T47D (cell line): ENCODE measurements at regions not wholly inside any gene's neighbourhood (a gene's known extent, or its start where the extent isn't known, plus 50 kb on each side); places are given as distances from the start of the nearest gene placed in this dataset.
A peak's percentile ranks its signal among the peaks of the same experiment; 100 is the strongest.

Experiments
- DNase-seq, 2 experiments: peaks; one replicate each; pipeline versions ENCODE4 v3.0.0 to v3.0.0-alpha.2; 2011 to 2012; ENCODE audit warnings: low read depth in 1 of 2, low spot score in 1 of 2
- JUND ChIP-seq: IDR thresholded peaks from 2 replicates; pipeline ENCODE4 v1.6.1; 2012; ENCODE audit warnings: low read depth
- in situ Hi-C: cut with HindIII; loops from 2 replicates; pipeline ENCODE4 v1.10.0; 2016; ENCODE audit warnings: low sequenced_read_pairs, low pct_unique_long_range_greater_than_20kb

DNA sequence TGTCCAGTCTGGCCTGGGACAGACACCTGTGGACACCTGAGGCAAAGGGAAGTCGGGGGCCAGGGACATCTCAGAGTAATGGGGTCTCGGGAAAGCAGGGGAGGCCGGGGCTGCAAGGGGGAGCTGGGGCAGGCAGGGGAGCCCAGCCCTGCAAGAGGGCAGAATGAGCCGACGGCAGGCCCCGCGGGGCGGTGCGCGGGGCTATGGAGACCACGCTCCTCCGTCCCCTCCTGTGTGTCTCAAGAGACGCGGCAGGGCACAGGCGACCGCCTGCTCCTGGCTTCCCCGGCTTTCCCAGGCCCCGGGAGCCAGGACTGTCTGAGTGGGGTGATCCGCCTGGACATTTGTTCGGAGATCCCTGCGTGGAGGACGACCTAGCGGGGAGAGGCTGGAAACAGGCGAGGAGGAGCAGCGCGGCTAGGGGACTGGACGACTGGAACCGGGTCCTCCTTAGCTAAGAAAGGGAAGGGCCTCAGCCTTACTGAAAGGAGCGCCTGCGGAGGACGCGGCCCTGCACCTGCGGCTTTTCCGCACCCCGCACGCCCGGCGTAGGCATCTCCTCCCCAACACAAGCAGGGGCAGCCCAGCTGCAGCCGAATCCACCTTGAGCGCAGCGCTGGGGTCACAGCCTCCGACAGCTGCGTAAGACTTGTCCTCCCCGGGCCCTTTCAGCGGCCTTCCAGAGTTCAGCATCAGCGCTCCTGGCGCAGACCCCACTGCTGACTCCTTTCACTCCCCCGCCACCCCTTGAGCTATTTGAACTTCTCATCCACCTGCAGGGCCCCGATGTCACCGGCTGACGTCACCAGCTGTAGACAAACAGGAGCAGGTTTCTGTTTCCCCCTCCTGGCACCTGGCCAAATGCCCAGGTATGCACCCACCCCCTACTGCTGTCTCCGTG, 176.4 kb downstream of the ZNF248 start:
- no peak for TF ChIP-seq JUND
- DNase-seq, result no peak
- in situ Hi-C loops, result no loop called here

DNA sequence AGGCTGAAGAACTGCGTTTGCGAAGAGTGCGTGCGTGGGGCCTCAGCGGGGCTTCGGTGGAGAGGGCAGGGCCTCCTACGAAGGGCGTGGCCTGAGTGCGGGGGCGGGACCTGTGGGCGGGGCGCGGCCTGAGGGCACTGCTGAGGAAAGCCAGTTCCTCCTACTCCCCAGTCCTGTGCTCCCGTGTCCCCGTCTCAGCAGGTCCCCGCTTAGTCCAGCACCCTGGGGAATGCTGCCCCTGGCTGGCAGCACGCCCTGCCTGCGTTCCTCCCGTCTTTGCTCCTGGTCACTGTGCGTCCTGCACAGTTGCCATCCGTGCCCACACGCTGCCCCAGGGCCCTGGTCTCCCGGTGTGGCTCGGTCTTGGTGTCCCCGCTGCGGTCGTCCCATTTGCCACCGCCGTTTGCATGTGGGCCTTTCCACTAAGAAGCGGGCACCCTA, 177.1 kb downstream of the ZNF248 start:
- no peak for DNase-seq
- in situ Hi-C loops, result no loop called here
- TF ChIP-seq JUND, result no peak

DNA sequence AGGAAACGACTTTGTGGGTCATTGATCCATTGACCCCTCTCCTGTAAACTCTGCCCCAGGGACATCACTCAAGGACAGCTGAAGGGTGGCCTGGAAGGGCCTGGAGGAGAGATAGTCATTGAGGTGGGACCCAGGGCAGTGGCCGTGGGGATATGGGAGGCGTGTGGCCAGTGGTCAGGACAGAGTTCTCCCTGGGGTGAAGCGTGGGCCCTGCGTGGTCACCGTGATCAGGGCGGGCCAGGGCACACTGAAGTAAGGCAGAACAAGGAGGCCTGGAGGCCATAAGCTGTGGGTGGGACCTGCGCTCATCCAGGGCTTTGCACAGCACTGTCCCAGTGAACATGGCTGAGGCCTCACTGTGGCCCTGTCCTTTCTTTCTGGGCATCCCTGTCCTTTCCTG, 177.9 kb downstream of the ZNF248 start:
- in situ Hi-C loops, result no loop called here
- TF ChIP-seq JUND, result no peak

DNA sequence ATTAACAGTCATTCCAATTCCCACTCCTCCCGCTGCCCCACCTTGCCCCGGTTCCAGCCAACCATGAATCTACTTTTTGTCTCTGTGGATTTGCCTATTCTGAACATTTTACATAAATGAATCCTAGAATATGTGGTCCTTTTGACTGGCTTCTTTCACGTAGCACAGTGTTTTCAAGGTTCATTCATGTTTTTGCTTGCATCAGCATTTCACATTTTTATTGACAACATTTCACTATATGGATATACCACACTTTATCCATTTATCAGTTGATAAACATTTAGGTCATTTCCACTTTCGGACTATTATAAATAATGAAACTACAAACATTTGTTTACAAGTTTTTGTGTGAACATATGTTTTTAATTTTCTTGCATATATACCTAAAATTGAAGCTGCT, 182.0 kb downstream of the ZNF248 start:
- DNase-seq, result no peak
- TF ChIP-seq JUND, result no peak
- in situ Hi-C loops, result no loop called here

More for the DNA sequence above, 177.9 kb downstream of the ZNF248 start:
- no peak for DNase-seq

DNA sequence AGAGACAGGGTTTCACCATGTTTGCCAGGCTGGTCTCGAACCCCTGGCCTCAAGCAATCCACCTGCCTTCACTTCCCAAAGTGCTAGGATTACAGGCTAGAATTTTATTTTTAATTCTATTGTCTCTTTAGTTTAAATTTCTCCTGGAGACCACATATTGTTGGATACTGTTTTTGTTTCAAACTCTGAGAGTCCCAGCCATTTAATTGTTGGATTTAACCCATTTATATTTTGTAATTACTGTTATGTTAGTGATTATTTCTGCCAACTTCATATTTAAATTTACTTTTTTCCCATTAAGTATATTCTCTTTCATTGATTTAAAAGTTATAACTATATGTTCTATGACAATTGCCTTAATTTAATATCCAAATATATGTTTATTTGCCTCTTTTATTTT, 185.6 kb downstream of the ZNF248 start:
- TF ChIP-seq JUND, result no peak
- in situ Hi-C loops, result no loop called here
- DNase-seq, result no peak

DNA sequence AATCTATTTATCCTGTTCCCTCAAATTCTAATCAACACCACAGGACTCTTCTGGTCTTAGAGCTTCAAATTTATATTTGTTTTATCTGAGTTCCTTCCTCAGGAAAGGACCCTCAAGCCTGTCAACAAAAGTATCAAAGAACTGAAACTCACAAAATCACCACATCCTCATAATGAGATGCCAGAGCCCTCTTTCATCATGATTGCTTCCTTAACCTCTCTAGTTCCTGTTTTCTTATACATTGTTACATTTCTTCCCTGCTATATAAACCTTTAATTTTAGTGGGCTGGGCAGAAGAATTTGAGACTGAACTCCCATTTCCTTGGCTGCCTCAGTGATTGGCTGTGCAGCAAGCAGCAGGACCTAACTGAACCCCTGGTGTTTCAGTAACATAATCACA, 189.7 kb downstream of the ZNF248 start:
- in situ Hi-C loops, result no loop called here
- no peak for TF ChIP-seq JUND
- DNase-seq, result no peak

DNA sequence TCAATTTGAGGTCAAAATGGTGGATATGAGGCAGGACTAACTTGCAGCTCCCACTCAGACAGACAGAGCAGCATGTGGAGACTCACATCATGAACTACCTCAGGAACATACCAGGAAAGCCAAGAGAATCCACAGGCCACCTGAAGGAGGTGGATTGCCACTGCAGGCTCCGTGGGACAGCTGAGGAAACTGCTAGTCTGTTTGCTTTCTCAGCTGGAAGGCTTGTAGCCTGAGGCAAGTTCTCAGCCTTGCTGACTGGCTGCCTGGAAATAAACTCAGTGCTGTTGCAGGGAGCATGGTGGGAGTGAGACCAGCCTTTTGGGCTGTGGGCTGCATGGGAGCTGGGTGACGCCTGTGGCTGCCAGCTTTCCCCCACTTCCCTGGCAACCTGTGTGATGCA, 202.9 kb downstream of the ZNF248 start:
- peak in 1 of 2 experiments; percentile 72 for DNase-seq
- in situ Hi-C loops, result no loop called here
- TF ChIP-seq JUND, result no peak

DNA sequence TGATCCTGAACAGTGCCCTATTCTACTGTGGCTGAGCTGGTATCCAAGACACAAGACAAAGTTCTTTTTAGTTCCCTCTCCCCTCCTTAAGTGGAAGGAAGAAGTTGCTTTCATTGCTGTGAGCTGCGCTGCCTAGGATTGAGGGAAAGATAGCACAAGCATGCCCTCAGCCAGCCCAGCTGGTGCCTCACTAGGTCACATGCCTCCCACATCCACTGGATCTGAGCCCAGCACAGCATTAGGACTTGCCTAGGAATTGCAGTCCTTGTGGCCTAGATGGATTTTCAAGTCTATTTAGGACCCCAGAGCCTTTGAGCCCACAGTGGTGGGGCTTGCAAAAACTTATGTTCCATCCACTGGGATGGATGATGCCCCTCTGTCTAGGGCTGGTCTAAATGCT, 214.2 kb downstream of the ZNF248 start:
- TF ChIP-seq JUND, result no peak
- no peak for DNase-seq
- in situ Hi-C loops, result no loop called here

DNA sequence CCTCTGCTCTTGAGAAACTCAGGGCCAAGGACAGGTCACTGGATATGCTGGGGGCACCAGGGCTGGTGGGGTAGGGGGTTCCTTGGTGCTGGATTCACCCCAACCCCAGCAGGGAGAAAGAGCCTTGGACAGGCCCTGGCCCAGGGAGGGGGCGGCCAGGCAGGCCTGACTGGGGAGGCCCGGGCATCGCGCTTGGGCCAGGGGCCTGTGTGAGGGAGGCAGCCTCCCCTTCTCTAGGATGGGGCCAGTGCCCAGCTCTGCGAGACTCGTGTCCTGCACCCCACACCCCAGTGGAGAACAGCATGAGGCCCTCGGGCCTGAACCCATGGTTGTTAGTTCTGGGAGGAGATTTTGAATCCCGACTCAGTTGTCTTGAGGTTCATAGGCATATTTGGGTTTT, 217.1 kb downstream of the ZNF248 start:
- no peak for TF ChIP-seq JUND
- in situ Hi-C loops, result no loop called here
- DNase-seq, result no peak

DNA sequence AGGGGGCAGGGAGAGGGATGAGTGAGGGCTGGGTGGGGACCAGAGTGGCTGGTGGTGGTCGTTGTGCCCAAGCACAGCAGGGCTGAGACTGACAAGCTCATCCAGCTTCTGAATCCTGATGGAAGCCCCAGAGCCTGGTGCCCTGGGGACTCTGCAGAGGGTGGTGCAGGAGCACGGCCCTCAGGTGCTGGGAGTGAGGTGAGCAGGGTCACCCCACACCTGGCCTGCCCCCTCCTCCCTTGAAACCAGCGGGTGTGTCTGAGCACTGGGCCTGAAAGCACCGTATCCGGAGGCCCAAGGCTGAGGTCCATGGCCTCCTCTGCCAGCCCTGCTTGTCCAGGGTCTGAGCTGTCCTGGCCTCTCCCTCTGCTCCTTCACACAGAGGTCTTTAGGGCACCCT, 218.2 kb downstream of the ZNF248 start:
- in situ Hi-C loops, result no loop called here
- TF ChIP-seq JUND, result no peak
- DNase-seq, result no peak

DNA sequence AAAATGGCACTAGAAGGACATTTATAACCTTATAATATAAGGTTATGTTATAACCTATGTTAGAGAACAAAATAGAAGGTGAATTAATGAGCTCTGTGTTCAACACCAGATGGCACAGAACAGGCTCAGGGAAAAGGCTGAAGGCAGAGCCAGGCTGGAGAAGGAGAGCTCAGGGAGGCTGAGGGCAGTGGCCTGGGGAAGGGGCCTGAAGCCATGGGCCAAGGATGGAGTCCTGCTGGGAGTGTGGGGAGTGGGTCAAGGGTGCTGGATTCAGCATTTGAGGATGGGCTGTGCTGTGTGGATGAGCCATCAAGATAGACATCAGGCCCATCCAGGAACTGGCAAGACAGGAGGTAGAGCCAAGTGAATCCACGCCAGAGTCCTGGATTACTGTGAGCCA, 218.8 kb downstream of the ZNF248 start:
- in situ Hi-C loops, result no loop called here
- DNase-seq, result no peak
- TF ChIP-seq JUND, result no peak

DNA sequence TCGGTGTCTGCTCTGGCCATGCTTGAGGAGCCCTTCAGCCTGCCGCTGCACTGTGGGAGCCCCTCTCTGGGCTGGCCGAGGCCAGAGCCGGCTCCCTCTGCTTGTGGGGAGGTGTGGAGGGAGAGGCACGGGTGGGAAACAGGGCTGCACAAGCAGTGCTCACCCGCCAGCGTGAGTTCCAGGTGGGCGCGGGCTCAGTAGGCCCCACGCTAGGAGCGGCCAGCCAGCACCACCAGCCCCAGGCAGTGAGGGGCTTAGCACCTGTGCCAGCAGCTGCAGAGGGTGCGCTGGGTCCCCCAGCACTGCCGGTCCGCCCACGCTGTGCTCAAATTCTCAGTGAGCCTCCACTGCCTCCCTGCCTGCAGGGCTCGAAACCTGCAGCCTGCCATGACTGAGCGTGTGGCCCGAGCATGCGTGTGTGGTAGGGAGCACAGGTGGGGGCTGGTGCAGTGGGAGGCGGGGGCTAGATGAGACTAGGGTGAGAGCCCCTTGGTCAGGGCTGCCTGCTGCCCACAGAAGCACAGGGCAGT, 223.0 kb downstream of the ZNF248 start:
- TF ChIP-seq JUND, result no peak
- in situ Hi-C loops, result no loop called here
- no peak for DNase-seq

DNA sequence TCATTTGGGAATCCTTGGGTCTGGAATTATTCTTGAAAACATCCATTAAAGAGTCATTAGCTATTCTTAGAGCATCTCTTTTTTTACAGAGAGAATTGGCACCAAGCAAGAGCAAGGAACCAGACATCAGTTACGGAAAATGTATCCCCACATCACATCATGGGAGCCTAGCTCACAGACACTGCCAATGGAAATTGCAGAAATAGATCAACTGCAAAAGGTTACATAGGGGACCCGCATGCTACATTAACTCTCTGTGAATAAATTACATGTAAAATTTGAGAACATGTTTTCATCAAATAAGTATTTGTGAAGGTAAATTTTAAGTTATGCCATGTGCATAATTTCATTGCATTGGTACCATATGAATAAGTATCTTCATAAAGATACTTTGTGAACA, 224.8 kb downstream of the ZNF248 start:
- no peak for DNase-seq
- TF ChIP-seq JUND, result no peak
- in situ Hi-C loops, result no loop called here
